Right lobe of liver (tissue), 4 donors: ENCODE measurements at regions not wholly inside any gene's neighbourhood (a gene's known extent, or its start where the extent isn't known, plus 50 kb on each side); places are given as distances from the start of the nearest gene placed in this dataset.

Experiments used
- POLR2A ChIP-seq: fragments of 450-650 bp; IDR thresholded peaks from one replicate; pipeline ENCODE4 v1.6.1; 2017; ENCODE audit warnings: antibody characterized with exemption, mild to moderate bottlenecking
- TF ChIP-seq, protein P1 (sequence below), 4 donors: fragments of 200-600 bp in 3 of 4; fragments of 450-650 bp in 1 of 4; IDR thresholded peaks; one replicate each; pipeline versions ENCODE4 v1.5.1 to v1.8.0; 2016 to 2022; ENCODE audit warnings: antibody characterized with exemption in 4 of 4, mild to moderate bottlenecking in 2 of 4
- donor health status: DM: no; HTN: no; CAD: no.
- donor health status: DM: no; HTN: no; CAD: no.
- donor health status: DM: no; HTN: yes; CAD: no.

- TF ChIP-seq, protein P1, sequence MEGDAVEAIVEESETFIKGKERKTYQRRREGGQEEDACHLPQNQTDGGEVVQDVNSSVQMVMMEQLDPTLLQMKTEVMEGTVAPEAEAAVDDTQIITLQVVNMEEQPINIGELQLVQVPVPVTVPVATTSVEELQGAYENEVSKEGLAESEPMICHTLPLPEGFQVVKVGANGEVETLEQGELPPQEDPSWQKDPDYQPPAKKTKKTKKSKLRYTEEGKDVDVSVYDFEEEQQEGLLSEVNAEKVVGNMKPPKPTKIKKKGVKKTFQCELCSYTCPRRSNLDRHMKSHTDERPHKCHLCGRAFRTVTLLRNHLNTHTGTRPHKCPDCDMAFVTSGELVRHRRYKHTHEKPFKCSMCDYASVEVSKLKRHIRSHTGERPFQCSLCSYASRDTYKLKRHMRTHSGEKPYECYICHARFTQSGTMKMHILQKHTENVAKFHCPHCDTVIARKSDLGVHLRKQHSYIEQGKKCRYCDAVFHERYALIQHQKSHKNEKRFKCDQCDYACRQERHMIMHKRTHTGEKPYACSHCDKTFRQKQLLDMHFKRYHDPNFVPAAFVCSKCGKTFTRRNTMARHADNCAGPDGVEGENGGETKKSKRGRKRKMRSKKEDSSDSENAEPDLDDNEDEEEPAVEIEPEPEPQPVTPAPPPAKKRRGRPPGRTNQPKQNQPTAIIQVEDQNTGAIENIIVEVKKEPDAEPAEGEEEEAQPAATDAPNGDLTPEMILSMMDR (IDR thresholded peaks at IDR 0.05) = no peak
- TF ChIP-seq POLR2A = no peak
These were observed 121.5 kb downstream of the SLC4A3 start for GRCh38 chr2:219748671-219749570.
